ENCODE measurements at regions not wholly inside any gene's neighbourhood (a gene's known extent, or its start where the extent isn't known, plus 50 kb on each side); places are given as distances from the start of the nearest gene placed in this dataset.
"Not testable (repeated sequence)": the region's sequence is repeated elsewhere in the genome, so short reads cannot be mapped to it uniquely, and the experiment has no call there.

GRCh38 chr21:26232491-26232890, 61.9 kb upstream of the APP start:
- TF ChIP-seq, protein P1, sequence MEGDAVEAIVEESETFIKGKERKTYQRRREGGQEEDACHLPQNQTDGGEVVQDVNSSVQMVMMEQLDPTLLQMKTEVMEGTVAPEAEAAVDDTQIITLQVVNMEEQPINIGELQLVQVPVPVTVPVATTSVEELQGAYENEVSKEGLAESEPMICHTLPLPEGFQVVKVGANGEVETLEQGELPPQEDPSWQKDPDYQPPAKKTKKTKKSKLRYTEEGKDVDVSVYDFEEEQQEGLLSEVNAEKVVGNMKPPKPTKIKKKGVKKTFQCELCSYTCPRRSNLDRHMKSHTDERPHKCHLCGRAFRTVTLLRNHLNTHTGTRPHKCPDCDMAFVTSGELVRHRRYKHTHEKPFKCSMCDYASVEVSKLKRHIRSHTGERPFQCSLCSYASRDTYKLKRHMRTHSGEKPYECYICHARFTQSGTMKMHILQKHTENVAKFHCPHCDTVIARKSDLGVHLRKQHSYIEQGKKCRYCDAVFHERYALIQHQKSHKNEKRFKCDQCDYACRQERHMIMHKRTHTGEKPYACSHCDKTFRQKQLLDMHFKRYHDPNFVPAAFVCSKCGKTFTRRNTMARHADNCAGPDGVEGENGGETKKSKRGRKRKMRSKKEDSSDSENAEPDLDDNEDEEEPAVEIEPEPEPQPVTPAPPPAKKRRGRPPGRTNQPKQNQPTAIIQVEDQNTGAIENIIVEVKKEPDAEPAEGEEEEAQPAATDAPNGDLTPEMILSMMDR (IDR thresholded peaks at IDR 0.05; ENCODE audit: insufficient read depth, low read depth, low read length), result not testable (repeated sequence)
- TF ChIP-seq EZH2 (IDR thresholded peaks at IDR 0.05; ENCODE audit: insufficient read depth, low read length), result not testable (repeated sequence)
